ENCODE measurements at regions not wholly inside any gene's neighbourhood (a gene's known extent, or its start where the extent isn't known, plus 50 kb on each side); places are given as distances from the start of the nearest gene placed in this dataset.
A peak's percentile ranks its signal among the peaks of the same experiment; 100 is the strongest.
"Not testable (repeated sequence)": the region's sequence is repeated elsewhere in the genome, so short reads cannot be mapped to it uniquely, and the experiment has no call there.

GRCh38 chr7:53238021-53238605 lies 202.7 kb downstream of the POM121L12 start:
- no peak for DNase-seq (ENCODE audit: low read depth, low spot score)

DNA sequence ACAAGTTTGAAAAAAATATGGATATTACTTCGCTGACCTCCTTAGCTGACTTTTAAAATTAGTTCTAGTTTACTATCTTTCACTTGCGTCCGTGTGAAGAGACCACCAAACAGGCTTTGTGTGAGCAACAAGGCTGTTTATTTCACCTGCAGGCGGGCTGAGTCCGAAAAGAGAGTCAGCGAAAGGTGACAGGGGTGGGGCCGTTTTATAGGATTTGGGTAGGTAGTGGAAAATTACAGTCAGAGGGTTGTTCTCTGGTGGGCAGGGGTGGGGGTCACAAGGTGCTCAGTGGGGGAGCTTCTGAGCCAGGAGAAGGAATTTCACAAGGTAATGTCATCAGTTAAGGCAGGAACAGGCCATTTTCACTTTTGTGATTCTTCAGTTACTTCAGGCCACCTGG lies 203.7 kb downstream of the POM121L12 start:
- not testable (repeated sequence) for DNase-seq (ENCODE audit: low read depth, low spot score)

DNA sequence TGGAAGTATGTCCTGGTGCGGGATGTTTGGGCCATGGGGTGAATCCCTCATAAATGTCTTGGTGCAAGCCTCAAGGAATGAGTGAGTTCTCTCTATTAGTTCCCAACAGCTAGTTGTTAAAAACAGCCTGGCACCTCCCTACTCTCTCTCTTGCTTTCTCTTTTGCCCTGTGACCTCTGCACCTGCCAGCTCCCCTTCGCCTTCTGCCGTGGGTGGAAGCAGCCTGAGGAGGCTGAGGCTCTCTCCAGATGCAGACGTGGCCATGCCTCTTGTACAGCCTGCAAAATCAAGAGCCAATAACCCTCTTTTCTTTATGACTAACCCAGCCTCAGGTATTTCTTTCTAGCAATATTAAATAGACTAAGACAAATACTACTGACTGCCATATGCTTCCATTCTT lies 210.3 kb downstream of the POM121L12 start:
- DNase-seq (ENCODE audit: low read depth, low spot score): no peak

DNA sequence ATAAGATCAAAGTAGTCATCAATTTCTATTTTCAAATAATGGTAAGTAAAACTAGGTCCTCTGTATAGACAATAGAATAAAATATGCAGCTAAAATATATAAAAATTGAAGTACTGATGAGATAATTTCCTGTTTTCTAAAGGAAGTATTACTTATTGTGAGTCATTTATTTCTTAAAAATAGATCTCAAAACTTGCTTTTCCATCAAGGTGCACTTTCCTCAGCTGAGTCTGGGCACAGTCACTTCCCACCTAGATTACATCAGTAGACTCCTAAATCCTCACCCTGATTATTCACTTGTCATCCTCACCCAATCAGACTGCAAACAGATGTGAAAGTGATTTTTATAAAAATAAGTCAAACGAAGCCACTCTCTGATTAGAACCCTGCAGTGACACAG lies 211.5 kb downstream of the POM121L12 start:
- no peak for DNase-seq (ENCODE audit: low read depth, low spot score)

GRCh38 chr7:53252539-53252938 lies 217.1 kb downstream of the POM121L12 start:
- no peak for DNase-seq (ENCODE audit: low read depth, low spot score)

DNA sequence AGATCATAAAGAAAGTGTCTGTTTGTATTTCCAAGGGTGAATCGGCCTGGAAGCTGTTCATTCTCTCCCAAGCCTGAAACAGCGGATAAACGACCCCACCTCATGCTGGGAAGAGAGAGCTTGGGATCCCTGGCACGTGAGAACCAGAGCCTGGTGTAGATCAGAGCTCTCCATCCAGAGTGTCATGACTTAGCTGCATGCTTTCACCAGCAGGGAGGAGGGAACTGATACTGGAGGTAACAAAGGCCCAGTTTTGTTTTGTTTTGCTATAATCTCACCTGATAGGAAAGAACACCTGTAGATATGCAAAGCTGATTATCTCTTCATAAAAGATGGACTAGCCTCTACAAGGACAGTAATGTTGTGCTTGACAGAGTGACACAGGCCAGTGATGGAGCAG lies 236.6 kb downstream of the POM121L12 start:
- DNase-seq (ENCODE audit: low read depth, low spot score): no peak

DNA sequence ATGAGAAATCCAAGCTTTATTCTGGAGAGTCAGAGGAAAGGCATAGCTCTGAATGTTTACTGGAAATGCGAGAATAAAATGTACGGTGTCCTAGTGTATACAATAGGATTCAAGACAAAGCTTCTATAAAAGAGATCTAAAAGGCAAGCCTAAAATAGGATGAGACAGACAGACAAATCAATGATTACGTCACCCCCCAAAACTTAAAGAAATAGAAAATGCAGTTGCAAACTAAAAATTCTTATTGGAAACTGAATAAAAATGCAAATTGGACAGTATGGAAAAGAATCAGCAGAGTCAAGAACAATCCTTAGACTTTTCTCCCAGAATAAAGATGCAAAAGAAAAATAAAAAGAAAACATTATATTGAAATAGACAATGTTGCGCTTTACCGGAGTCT lies 245.9 kb downstream of the POM121L12 start:
- no peak for DNase-seq (ENCODE audit: low read depth, low spot score)

DNA sequence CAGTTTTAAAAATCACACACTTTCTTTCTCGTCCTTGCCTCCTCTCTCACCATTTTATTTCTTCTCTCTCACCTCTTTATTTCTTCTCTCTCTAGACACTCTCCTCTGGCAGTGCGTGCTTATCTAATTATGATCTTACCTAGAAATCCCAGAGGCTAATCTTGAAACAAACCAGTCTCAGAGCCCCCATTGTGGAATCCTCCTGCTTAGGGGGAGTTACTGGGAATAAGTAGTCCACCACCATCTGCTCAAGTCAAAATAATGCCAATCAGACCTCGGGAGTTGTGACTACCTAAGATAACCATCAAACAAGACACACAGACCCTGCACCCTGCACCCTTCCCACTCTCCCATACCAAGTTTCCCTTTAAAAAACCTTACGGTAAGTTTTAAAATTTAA lies 256.9 kb downstream of the POM121L12 start:
- DNase-seq (ENCODE audit: low read depth, low spot score): no peak

GRCh38 chr7:53302496-53303246 lies 267.2 kb downstream of the POM121L12 start:
- no peak for DNase-seq (ENCODE audit: low read depth, low spot score)

DNA sequence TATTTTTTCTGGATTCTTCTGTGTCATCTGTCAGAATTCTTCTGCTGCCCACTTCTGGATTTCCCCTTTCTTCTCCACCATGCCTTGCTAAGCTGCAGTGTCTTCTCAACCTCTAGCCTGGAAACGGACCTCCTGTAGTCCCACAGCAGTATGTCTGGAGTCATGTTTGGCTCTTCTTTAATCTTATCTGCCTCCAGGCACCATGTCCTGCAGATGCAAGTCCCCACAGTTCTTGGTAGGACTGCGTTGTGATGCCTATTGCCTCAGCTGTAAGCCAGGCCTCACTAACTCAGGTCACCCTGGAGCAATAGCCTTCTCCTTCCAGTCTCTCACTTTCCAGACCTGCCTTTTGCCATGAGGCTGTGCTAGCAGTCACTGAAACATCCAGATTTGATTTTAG lies 268.3 kb downstream of the POM121L12 start:
- DNase-seq (ENCODE audit: low read depth, low spot score): no peak

DNA sequence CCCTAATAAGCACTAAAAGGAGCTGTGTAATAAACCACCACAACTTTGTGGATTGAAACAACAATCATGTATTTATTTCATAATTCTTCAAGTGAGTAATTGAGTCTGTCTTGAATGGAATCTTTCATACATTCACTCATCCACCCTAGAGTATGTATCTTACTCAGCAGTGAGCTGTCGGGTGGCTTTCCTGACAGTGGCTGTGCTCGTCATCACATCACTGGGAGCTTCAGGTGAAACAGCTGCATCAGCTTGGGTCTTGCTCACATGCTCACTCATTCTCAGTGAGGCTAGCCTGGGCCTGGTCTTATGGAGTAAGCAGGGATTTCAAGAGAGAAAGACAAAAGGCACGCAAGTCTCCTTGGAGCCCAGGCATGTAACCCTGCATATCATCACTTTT lies 271.4 kb downstream of the POM121L12 start:
- DNase-seq (ENCODE audit: low read depth, low spot score): no peak

- no peak for DNase-seq (ENCODE audit: low read depth, low spot score)
Observed at GRCh38 chr7:53311205-53311604, 275.8 kb downstream of the POM121L12 start.

DNA sequence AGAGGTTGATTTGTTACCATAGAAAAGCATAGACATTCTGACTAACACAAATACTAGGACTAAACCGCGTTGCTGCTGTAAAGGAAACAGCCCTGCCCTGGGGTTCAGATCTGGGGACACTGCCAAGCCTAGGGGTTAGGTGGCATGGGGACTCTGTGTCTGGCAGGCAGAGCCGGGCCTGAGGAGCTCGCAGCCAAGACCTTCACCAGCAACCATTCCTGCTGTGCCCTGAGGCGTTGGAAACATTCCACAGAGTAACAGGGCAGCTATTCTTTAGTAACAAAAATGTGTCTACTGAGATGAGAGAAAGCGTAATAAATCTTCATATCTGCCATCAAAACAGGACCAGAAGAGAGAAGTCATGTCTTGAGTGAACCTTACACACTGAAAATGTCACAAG lies 280.5 kb downstream of the POM121L12 start:
- DNase-seq (ENCODE audit: low read depth, low spot score): no peak

DNA sequence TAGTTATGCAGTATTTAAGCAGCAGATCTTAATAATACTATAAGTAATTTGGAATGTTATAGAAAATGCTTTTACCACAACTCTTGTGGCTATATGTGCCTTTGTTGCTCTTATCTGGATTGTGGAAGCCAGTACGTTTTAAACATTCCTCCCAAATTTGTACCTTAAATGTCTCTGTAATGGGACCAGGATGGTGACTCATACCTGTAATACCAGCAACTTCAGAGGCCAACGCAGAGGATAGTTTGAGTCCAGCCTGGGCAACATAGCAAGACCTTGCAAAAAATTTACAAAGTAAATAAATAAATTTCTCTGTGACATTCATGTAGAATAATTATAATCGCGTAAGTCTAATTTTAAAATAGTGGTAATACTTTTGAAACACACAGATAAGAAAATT lies 283.1 kb downstream of the POM121L12 start:
- no peak for DNase-seq (ENCODE audit: low read depth, low spot score)

DNA sequence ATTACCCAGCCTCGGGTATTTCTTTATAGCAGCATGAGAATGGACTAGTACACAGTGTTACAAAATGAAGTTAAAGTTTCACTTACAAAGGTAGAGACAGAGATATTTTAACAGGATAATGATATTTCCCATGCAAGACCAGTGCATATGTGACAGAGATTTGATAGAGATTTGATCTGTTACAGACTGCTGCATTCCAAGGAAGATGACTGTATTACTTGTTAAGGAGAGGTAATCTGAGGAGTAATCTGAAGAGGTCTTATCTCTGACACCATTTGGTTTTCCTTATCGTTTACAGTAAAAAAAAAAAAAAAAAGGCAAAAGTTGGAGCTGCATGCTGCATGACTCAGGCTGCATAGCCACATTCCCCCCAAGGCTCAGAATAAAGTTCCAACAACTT lies 289.6 kb downstream of the POM121L12 start:
- no peak for DNase-seq (ENCODE audit: low read depth, low spot score)

- peak; percentile 77 for DNase-seq (ENCODE audit: low read depth, low spot score)
Observed at GRCh38 chr7:53326634-53327033, 291.2 kb downstream of the POM121L12 start.

DNA sequence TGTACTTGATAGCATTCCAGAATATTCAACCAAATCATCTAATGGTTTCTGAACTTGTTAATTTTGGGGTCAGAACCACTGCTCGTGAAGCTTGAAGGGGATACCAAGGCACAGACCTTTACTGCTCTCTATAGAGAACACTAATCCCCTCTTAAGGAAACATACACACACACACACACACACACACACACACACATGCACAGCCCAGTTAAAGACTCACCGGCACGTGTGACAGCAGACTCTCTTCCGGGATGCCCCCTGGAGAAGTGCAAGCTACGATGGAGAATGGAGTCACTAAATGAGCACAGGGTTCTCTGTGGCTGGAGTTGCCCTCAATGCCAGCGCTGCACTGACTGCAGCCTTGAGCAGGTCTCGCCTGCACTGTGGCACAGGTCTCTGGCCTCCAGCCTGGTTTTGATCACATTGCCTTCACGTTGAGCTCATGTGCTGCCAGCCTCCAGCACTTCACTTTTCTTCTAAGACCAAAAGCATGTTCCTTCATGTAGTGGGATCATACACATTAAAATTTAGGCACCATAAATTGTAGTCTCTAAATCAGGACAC lies 300.8 kb downstream of the POM121L12 start:
- DNase-seq (ENCODE audit: low read depth, low spot score): no peak

DNA sequence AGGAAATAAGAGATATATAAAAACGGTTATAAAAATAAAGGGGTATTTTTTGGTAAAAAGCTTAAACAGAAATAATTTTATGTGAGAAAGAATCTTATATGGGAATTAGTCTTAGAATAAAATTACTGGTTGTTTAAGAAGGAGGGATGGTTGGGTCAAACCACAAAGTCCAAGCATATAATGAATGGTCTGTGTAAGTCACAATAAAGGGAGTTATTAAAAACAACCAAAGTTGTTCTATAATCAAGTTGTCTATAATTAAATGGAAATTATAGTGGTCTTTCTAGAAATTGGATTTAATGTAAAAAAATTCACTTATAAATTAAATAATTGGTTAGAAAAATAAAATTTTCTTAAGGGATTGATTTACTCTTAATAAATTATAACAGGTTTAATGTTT lies 304.8 kb downstream of the POM121L12 start:
- DNase-seq (ENCODE audit: low read depth, low spot score): no peak

GRCh38 chr7:53350241-53350640 lies 314.8 kb downstream of the POM121L12 start:
- peak; percentile 42 for DNase-seq (ENCODE audit: low read depth, low spot score)

GRCh38 chr7:53351681-53352080 lies 316.2 kb downstream of the POM121L12 start:
- DNase-seq (ENCODE audit: low read depth, low spot score): no peak

- no peak for DNase-seq (ENCODE audit: low read depth, low spot score)
Observed at GRCh38 chr7:53358269-53358668, 322.8 kb downstream of the POM121L12 start.

DNA sequence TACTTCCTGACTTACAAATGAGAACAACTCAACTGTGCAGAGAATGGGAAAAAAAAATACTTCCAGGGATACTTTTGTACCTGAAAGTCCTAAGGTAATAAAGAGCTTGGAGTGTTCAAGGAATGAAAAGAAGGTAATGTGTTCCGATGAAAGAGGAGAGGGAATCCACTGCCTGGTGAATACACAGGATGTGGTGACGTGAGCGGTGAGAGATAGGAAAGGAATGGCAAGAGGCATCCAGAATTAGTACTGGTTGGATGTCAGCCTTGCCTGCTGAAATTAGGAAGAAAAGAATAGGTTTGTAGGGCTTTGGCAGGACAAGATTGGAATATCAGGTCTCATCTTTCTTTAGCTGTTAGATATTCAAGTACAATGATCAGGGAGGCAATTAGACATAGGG lies 347.7 kb downstream of the POM121L12 start:
- DNase-seq (ENCODE audit: low read depth, low spot score): no peak

DNA sequence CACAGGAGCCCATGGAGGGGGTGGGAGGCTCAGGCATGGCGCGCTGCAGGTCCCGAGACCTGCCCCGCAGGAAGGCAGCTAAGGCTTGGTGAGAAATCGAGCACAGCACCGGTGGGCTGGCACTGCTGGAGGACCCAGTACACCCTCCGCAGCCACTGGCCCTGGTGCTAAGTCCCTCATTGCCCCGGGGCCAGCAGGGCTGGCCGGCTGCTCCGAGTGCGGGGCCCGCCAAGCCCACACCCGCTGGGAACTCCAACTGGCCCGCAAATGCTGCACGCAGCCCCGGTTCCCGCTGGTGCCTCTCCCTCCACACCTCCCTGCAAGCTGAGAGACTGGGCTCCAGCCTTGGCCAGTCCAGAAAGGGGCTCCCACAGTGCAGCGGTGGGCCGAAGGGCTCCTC lies 349.8 kb downstream of the POM121L12 start:
- DNase-seq (ENCODE audit: low read depth, low spot score): not testable (repeated sequence)
